ENCODE measurements at regions not wholly inside any gene's neighbourhood (a gene's known extent, or its start where the extent isn't known, plus 50 kb on each side); places are given as distances from the start of the nearest gene placed in this dataset.

- TF ChIP-seq CTCF (IDR thresholded peaks at IDR 0.05) (no peak), POLR2A (IDR thresholded peaks at IDR 0.05) (no peak), EP300 (IDR thresholded peaks at IDR 0.05) (no peak)
Observed at GRCh38 chr3:68173012-68173634, 518.7 kb upstream of the SUCLG2 start.

Measured in tibial nerve (tissue), 4 donors.